NCI-H128 (cell line): ENCODE measurements at regions not wholly inside any gene's neighbourhood (a gene's known extent, or its start where the extent isn't known, plus 50 kb on each side); places are given as distances from the start of the nearest gene placed in this dataset.
"Not testable (repeated sequence)": the region's sequence is repeated elsewhere in the genome, so short reads cannot be mapped to it uniquely, and the experiment has no call there.

Experiments used
- DNase-seq: peaks from one replicate; lab custom pipeline; 2025; ENCODE audit not compliant: unreplicated experiment; lab: John Stamatoyannopoulos, UW

- DNase-seq = no peak
Measured at GRCh38 chr9:86997156-86997555, 49.9 kb upstream of the GAS1 start.

DNA sequence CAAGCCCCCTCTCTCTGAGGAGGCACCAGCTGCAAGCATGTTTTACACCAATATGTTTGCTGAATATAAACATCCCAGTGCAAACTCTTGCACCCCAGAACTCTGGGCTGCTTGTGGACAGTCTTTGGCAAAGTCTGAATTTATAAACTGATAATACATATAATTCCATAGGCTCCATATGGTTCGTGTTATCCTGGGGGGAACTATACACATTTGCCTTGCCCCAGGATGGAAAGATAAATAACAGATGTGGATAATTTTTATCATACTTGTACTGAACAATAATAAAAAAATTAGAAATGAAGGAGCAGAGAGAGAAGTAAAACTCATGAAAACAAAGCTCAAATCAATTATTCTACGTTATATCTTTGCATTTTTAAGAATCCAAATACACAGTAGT is 50.6 kb upstream of the GAS1 start:
- DNase-seq = no peak

DNA sequence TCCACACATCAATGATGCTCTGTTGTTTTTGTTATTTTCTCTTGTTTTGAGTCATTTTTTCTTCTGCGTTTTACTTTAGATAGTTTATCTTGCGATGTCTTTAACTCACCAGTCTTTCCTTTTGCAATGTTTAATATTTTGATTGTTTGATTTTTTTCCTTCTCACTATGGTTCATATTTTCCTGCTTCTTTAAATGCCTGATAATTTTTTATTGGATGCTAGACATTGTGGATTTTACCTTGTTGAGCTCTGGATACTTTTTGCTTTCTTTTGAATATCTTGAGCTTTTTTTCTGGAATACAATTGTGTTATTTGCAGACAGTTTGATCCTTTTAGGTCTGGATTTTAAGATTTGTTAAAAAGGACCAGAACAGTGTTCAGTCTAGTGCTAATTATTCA is 55.2 kb upstream of the GAS1 start:
- no peak for DNase-seq

GRCh38 chr9:87004016-87004415 is 56.7 kb upstream of the GAS1 start:
- DNase-seq = no peak

DNA sequence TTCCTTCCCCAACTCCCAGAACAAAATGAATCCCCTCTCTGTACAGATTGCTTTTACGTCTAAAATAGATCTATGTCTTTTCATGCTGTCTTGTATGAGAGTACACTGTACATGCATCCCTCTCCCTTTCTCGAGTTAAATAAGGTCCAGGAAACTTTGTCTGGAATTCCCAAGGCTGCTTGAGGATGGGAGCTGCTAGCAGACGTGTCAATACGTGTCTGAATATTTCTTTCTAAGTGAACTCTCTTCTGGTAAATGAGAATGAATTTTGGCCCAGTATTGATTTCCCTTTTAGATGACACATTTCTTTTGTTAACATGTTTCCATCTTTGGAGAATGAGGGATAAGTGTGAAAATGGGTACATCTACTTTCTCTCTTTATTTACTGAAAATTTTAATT is 59.6 kb upstream of the GAS1 start:
- DNase-seq = no peak

DNA sequence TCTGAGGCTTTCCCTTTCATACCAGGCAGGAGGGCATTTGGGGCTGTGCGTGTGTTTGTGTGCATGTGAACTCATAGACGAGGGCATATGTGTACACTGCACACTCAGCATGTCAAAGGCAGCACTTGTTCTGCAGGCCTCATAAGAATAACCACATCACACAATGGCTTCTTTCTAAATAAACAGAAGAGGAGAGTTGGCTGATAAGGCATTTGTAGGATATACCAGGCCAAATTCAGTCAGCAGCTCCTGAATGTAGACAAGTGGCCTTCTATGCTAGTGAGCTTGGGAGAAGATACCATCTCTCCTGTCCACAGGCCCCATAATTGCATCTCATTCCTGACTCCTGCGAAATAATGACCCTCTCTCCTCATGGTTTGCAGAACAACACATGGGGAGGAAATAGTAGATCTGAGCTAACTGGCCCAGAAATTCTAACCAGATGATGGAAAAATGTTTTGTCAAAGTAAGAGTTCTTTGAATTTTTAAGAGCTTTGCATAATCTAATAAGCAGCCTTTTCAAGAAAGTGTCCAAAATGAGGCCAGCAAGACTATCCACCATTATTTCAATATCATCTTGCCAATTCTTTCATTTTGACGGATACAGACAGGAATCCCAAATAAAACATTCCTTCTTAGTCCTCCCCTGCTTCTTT is 60.5 kb upstream of the GAS1 start:
- DNase-seq = no peak

GRCh38 chr9:87008667-87009066 is 61.4 kb upstream of the GAS1 start:
- no peak for DNase-seq

DNA sequence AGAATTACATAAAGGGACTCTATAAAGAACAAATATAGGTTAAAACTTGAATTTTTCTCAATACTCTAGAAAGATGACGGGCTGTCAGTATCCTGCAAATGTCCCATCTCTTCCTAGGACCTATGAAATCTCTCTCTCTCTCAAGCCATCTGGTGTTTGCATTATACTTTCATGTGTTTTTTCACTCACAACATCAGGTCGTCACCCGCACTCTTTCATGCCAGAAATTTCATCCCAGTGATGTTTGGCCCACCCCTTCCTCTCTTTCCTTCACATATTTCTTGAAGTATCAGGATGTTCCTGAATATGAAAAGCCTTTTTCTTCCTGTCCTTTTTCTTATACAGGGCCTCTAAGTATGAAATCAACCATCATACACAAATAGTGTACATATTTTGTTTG is 63.3 kb upstream of the GAS1 start:
- no peak for DNase-seq

DNA sequence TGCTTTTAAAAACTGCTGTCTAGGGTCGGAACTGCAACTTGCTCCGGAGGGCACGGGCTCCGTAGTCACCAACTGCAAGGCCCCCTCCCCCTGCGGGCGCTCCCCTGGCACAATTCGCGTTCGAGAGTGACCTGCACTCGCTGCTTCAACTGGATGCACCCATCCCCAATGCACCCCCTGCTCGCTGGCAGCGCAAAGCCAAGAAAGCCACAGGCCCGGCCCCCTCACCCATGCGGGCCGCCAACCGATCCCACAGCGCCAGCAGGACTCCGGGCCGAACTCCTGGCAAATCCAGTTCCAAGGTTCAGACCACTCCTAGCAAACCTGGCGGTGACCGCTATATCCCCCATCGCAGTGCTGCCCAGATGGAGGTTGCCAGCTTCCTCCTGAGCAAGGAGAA is 64.2 kb upstream of the GAS1 start:
- DNase-seq = no peak

- DNase-seq = no peak
Measured at GRCh38 chr9:87013490-87013889, 66.2 kb upstream of the GAS1 start.

GRCh38 chr9:87014436-87014835 is 67.1 kb upstream of the GAS1 start:
- DNase-seq = no peak

DNA sequence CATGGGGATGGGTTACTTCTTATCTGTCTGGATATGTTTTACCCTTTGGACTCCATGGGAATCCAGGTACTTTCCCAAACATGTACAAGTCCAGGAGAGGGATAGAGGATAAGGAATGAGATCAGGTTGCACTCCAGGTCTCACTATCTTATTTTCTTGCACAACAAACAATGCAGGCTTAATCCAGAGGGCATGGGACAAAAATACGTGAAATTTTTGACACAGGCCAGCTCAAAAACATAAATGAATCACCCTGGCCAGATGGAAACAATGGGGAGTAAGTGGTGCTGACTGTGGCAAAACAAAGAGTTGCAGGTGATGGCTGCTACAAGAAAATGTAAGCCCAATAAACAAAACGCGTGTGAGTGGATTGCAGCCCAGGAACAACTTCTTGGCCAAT is 69.4 kb upstream of the GAS1 start:
- DNase-seq = no peak

GRCh38 chr9:87020169-87020950 is 73.1 kb upstream of the GAS1 start:
- DNase-seq = no peak

DNA sequence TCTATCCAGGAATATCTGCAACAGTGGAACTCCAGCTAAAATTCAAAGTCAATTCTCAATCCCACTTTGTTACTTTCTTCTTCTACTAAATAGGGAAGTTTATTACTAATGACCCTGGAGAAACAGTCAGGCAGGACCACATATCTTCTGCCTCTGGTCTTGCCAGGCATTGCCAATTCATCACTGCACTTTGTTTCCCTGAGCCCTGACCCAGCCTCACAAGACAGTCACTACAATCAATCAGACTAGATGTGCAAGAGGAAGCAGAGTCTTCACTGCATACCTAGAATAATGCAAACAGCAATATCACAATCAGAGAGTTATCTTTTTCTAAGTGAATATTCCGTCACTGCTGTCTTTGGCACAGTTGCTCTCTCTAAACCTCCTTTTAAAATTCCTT is 74.9 kb upstream of the GAS1 start:
- DNase-seq = no peak

GRCh38 chr9:87026204-87026603 is 78.9 kb upstream of the GAS1 start:
- no peak for DNase-seq

GRCh38 chr9:87028836-87029235 is 81.5 kb upstream of the GAS1 start:
- not testable (repeated sequence) for DNase-seq

- DNase-seq = no peak
Measured at GRCh38 chr9:87029905-87030304, 82.6 kb upstream of the GAS1 start.

DNA sequence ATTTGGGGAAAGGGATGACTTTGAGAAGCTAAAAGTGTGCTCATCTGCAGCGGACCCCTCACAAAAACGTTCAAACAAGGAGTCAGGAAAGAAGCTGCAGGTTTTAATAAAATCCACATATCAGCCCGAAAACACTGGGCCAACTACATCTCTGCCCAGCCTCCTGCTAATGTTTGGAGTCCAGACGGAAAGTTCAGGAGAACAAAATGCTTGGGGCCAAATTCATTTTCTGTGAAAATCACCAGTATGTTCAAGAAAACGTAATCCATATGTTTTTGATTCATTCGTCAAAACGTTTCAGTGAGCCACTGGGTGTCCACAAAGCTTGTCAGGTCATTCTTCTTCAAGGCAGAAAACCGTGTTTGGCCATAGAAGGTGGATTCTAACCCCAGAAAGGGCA is 87.5 kb upstream of the GAS1 start:
- no peak for DNase-seq

DNA sequence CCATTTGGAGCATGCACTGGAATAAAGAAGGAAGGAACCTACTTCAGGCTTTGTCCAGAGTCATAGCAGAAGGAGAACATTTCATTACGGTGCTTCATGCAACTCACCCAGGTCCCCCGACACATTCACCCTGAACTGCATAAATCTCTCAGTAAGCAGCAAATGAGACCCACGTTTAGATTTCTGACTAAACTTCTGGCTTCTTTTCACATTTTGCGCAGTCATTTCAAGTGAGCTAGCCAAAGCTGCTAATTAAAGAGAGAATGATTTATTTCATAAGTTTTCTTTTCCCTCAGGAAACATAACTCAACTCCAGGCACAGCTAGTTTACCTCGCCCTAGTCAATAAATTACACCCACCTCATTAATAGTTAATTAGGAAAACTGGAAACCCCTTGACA is 88.6 kb upstream of the GAS1 start:
- no peak for DNase-seq

DNA sequence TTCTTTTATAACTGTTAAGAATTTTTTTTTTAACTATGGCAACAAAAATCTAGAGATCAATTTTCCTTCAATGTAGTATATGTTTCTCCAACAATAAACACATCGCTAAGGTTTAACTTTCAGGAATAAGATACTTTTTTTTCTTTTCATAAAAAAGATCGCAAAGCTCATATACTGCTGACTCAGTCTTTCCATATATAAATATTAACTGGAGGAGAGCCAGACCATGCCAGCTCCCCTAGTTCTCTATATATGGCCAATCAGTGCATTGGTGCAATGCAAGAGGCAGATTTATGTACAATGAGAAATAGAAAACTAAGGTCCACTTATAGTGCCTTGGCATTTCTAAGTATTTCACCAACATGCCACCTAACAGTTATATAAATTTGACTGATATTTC is 89.2 kb upstream of the GAS1 start:
- no peak for DNase-seq

GRCh38 chr9:87039809-87040392 is 92.6 kb upstream of the GAS1 start:
- DNase-seq = no peak

DNA sequence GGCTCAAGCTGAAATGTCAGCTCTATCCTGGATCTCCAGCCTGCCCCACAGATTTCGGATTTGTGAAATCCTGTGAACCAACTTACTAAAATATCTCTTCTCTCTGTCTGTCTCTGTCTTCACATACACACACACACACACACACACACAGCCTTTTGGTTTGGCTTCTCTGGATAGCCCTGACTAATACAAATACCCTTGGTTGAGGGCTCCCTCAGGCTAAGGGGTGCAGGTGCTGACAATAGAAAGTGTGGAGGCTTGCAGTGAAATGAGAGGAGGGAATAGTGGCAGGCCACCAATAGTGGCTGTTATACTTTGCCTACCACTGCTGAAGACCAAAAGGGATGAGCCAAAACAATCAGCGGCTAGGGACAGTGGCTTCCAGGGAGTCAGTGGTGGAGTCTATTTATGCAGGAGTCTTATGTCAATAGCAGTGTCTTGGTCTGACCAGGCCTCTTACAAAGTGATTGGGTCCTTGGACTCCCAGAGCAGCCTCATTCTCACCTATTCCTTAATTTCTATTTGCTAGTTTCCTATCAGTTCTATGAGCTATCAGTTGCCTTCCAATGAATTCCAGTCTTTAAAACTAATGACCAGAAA is 93.2 kb upstream of the GAS1 start:
- no peak for DNase-seq
